ENCODE measurements at regions not wholly inside any gene's neighbourhood (a gene's known extent, or its start where the extent isn't known, plus 50 kb on each side); places are given as distances from the start of the nearest gene placed in this dataset.
"Not testable (repeated sequence)": the region's sequence is repeated elsewhere in the genome, so short reads cannot be mapped to it uniquely, and the experiment has no call there.

GRCh38 chr7:153409567-153410342 is 642.4 kb upstream of the DPP6 start:
- DNase-seq: not testable (repeated sequence)

- DNase-seq: not testable (repeated sequence)
These were observed 641.1 kb upstream of the DPP6 start for GRCh38 chr7:153410997-153411642.

- DNase-seq: not testable (repeated sequence)
These were observed 639.9 kb upstream of the DPP6 start for GRCh38 chr7:153412114-153412823.

- not testable (repeated sequence) for DNase-seq
These were observed 639.4 kb upstream of the DPP6 start for GRCh38 chr7:153412824-153413198.

GRCh38 chr7:153413199-153413539 is 639.0 kb upstream of the DPP6 start:
- no peak for DNase-seq

GRCh38 chr7:153413540-153414287 is 638.5 kb upstream of the DPP6 start:
- no peak for DNase-seq

GRCh38 chr7:153414288-153414629 is 637.9 kb upstream of the DPP6 start:
- no peak for DNase-seq

GRCh38 chr7:153415632-153416031 is 636.6 kb upstream of the DPP6 start:
- no peak for DNase-seq

- no peak for DNase-seq
These were observed 629.6 kb upstream of the DPP6 start for GRCh38 chr7:153422291-153423209.

- DNase-seq: no peak
These were observed 629.0 kb upstream of the DPP6 start for GRCh38 chr7:153423210-153423590.

- DNase-seq: no peak
These were observed 621.3 kb upstream of the DPP6 start for GRCh38 chr7:153430931-153431330.

GRCh38 chr7:153432063-153432462 is 620.1 kb upstream of the DPP6 start:
- DNase-seq: no peak

- no peak for DNase-seq
These were observed 619.0 kb upstream of the DPP6 start for GRCh38 chr7:153433223-153433622.

GRCh38 chr7:153440715-153441114 is 611.5 kb upstream of the DPP6 start:
- DNase-seq: no peak

GRCh38 chr7:153443032-153443701 is 609.0 kb upstream of the DPP6 start:
- no peak for DNase-seq

GRCh38 chr7:153444641-153445040 is 607.6 kb upstream of the DPP6 start:
- DNase-seq: no peak

GRCh38 chr7:153445641-153446040 is 606.6 kb upstream of the DPP6 start:
- DNase-seq: no peak

- DNase-seq: no peak
These were observed 605.7 kb upstream of the DPP6 start for GRCh38 chr7:153446490-153446889.

GRCh38 chr7:153447011-153447410 is 605.2 kb upstream of the DPP6 start:
- no peak for DNase-seq

- no peak for DNase-seq
These were observed 599.5 kb upstream of the DPP6 start for GRCh38 chr7:153452661-153453060.

- no peak for DNase-seq
These were observed 597.9 kb upstream of the DPP6 start for GRCh38 chr7:153454306-153454705.

GRCh38 chr7:153457746-153458145 is 594.5 kb upstream of the DPP6 start:
- DNase-seq: no peak

Data from fibroblast of skin of right quadriceps (primary cell).